Vagina (tissue), 2 donors: ENCODE measurements at regions not wholly inside any gene's neighbourhood (a gene's known extent, or its start where the extent isn't known, plus 50 kb on each side); places are given as distances from the start of the nearest gene placed in this dataset.

Experiments used
- DNase-seq, 2 donors: peaks; one replicate each; pipeline ENCODE4 v3.0.0-alpha.2; 2017; ENCODE audit errors: extremely low spot score in 2 of 2
- H3K27ac ChIP-seq: fragments of 200-600 bp; sonication (generic); one replicate; pipeline ENCODE4 v1.5.1; 2019
- H3K27me3 ChIP-seq: fragments of 200-600 bp; sonication (generic); one replicate; pipeline ENCODE4 v1.5.1; 2019
- H3K36me3 ChIP-seq, 2 donors: fragments of 200-600 bp; sonication (generic); one replicate each; pipeline ENCODE4 v1.5.1; 2017 to 2019
- H3K4me1 ChIP-seq: fragments of 200-600 bp; sonication (generic); one replicate; pipeline ENCODE4 v1.5.1; 2019
- H3K4me3 ChIP-seq, 2 donors: fragments of 200-600 bp; sonication (generic); 1 replicate in 1 of 2; 2 replicates in 1 of 2; pipeline ENCODE4 v1.5.1; 2016 to 2019
- H3K9me3 ChIP-seq: fragments of 200-600 bp; sonication (generic); one replicate; pipeline ENCODE4 v1.5.1; 2019
- CTCF ChIP-seq, 3 experiments: fragments of 450-650 bp in 2 of 3; fragments of 200-600 bp in 1 of 3; sonication (generic) in 1 of 3; IDR thresholded peaks; one replicate each; pipeline ENCODE4 v1.5.1; 2017 to 2019; ENCODE audit warnings: antibody characterized with exemption in 3 of 3, mild to moderate bottlenecking in 2 of 3, moderate library complexity in 2 of 3
- POLR2A ChIP-seq, 2 donors: fragments of 450-650 bp; IDR thresholded peaks; one replicate each; pipeline ENCODE4 v1.6.1; 2017; ENCODE audit warnings: antibody characterized with exemption in 2 of 2, mild to moderate bottlenecking in 2 of 2, moderate library complexity in 2 of 2
- POLR2AphosphoS5 ChIP-seq, 2 donors: sonication (generic); formaldehyde crosslinking; IDR thresholded peaks; one replicate each; pipeline ENCODE4 v1.9.0; 2017; ENCODE audit warnings: antibody characterized with exemption in 2 of 2, mild to moderate bottlenecking in 2 of 2, low read depth in 1 of 2; ENCODE audit not compliant: insufficient read depth in 1 of 2
- intact Hi-C: fragments of 100-400 bp; cut with DNase I; formaldehyde crosslinking; loops from one replicate; pipeline ENCODE4 v1.15.1; 2023

GRCh38 chrX:127782904-127783303, 269.3 kb downstream of the ACTRT1 start:
- Histone ChIP-seq H3K36me3 (no peaks in the 10 kb centered on the region), H3K4me1 (no peaks in the 10 kb centered on the region), H3K27me3 (no peaks in the 10 kb centered on the region), H3K4me3 (no peak overlapping the region), H3K27ac (no peak overlapping the region), H3K9me3 (no peaks in the 10 kb centered on the region)
- TF ChIP-seq POLR2A (IDR thresholded peaks at IDR 0.05), result no peak
- no peak for TF ChIP-seq CTCF (IDR thresholded peaks at IDR 0.05)
- no peak for TF ChIP-seq POLR2AphosphoS5 (IDR thresholded peaks at IDR 0.05; ENCODE audit: insufficient read depth in 1 of 2, low read depth in 1 of 2)
- DNase-seq, result no peak
- intact Hi-C loops, result no loop called here

- Histone ChIP-seq H3K4me3 (no peak overlapping the region), H3K4me1 (no peaks in the 10 kb centered on the region), H3K27me3 (no peaks in the 10 kb centered on the region), H3K9me3 (no peaks in the 10 kb centered on the region), H3K36me3 (no peaks in the 10 kb centered on the region), H3K27ac (no peak overlapping the region)
- TF ChIP-seq POLR2A (IDR thresholded peaks at IDR 0.05), result no peak
- TF ChIP-seq CTCF (IDR thresholded peaks at IDR 0.05), result no peak
- TF ChIP-seq POLR2AphosphoS5 (IDR thresholded peaks at IDR 0.05; ENCODE audit: insufficient read depth in 1 of 2, low read depth in 1 of 2), result no peak
- intact Hi-C loops, result no loop called here
- no peak for DNase-seq
Measured at GRCh38 chrX:127764674-127765073, 287.5 kb downstream of the ACTRT1 start.

- Histone ChIP-seq H3K4me3 (no peak overlapping the region), H3K9me3 (no peaks in the 10 kb centered on the region), H3K27me3 (no peaks in the 10 kb centered on the region), H3K27ac (no peak overlapping the region), H3K4me1 (no peaks in the 10 kb centered on the region), H3K36me3 (no peaks in the 10 kb centered on the region)
- TF ChIP-seq POLR2AphosphoS5 (IDR thresholded peaks at IDR 0.05; ENCODE audit: insufficient read depth in 1 of 2, low read depth in 1 of 2), result no peak
- no peak for TF ChIP-seq POLR2A (IDR thresholded peaks at IDR 0.05)
- TF ChIP-seq CTCF (IDR thresholded peaks at IDR 0.05), result no peak
- intact Hi-C loops, result no loop called here
- DNase-seq, result no peak
Measured at GRCh38 chrX:127762663-127763062, 289.5 kb downstream of the ACTRT1 start.

GRCh38 chrX:127732709-127733108, 319.5 kb downstream of the ACTRT1 start:
- H3K4me1 ChIP-seq, result no peaks in the 10 kb centered on the region
- H3K27ac ChIP-seq, result no peak overlapping the region
- no peaks in the 10 kb centered on the region for H3K27me3 ChIP-seq
- TF ChIP-seq POLR2A (IDR thresholded peaks at IDR 0.05), result no peak
- TF ChIP-seq CTCF (IDR thresholded peaks at IDR 0.05), result no peak
- TF ChIP-seq POLR2AphosphoS5 (IDR thresholded peaks at IDR 0.05; ENCODE audit: insufficient read depth in 1 of 2, low read depth in 1 of 2), result no peak
- no peak for DNase-seq
- intact Hi-C loops, result no loop called here
- no peak overlapping the region for H3K4me3 ChIP-seq
- H3K9me3 ChIP-seq, result no peaks in the 10 kb centered on the region
- H3K36me3 ChIP-seq, result no peaks in the 10 kb centered on the region

- no peaks in the 10 kb centered on the region for H3K4me1 ChIP-seq
- intact Hi-C loops, result no loop called here
Measured at GRCh38 chrX:127726227-127726626, 326.0 kb downstream of the ACTRT1 start.

More at GRCh38 chrX:127726227-127726626, 326.0 kb downstream of the ACTRT1 start:
- Histone ChIP-seq H3K27ac (no peak overlapping the region), H3K36me3 (no peaks in the 10 kb centered on the region), H3K27me3 (no peaks in the 10 kb centered on the region), H3K4me3 (no peak overlapping the region), H3K9me3 (no peaks in the 10 kb centered on the region)
- no peak for DNase-seq
- TF ChIP-seq POLR2A (IDR thresholded peaks at IDR 0.05) (no peak), POLR2AphosphoS5 (IDR thresholded peaks at IDR 0.05; ENCODE audit: insufficient read depth in 1 of 2, low read depth in 1 of 2) (no peak), CTCF (IDR thresholded peaks at IDR 0.05) (no peak)
